Occipital lobe (tissue), 1 donor: ENCODE measurements at regions not wholly inside any gene's neighbourhood (a gene's known extent, or its start where the extent isn't known, plus 50 kb on each side); places are given as distances from the start of the nearest gene placed in this dataset.
"Not testable (repeated sequence)": the region's sequence is repeated elsewhere in the genome, so short reads cannot be mapped to it uniquely, and the experiment has no call there.

ENCODE experiments used
- DNase-seq: peaks from one replicate; lab custom pipeline; 2025; lab: John Stamatoyannopoulos, UW

- no peak for DNase-seq
These were observed 293.7 kb downstream of the SUCLA2 start for GRCh38 chr13:47707414-47707813.

- no peak for DNase-seq
These were observed 295.9 kb downstream of the SUCLA2 start for GRCh38 chr13:47705185-47705584.

GRCh38 chr13:47696674-47697073 is 304.4 kb downstream of the SUCLA2 start:
- DNase-seq = no peak

- DNase-seq = no peak
These were observed 313.5 kb downstream of the SUCLA2 start for GRCh38 chr13:47687577-47687976.

- DNase-seq = not testable (repeated sequence)
These were observed 315.9 kb downstream of the SUCLA2 start for GRCh38 chr13:47685156-47685555.

GRCh38 chr13:47680748-47681147 is 320.3 kb downstream of the SUCLA2 start:
- no peak for DNase-seq

GRCh38 chr13:47679401-47679800 is 321.7 kb downstream of the SUCLA2 start:
- DNase-seq = no peak

- no peak for DNase-seq
These were observed 322.7 kb downstream of the SUCLA2 start for GRCh38 chr13:47678201-47678968.

GRCh38 chr13:47675871-47676270 is 325.2 kb downstream of the SUCLA2 start:
- DNase-seq = no peak

GRCh38 chr13:47673009-47673850 is 327.8 kb downstream of the SUCLA2 start:
- DNase-seq = no peak

- no peak for DNase-seq
These were observed 328.6 kb downstream of the SUCLA2 start for GRCh38 chr13:47672245-47673008.

- no peak for DNase-seq
These were observed 329.3 kb downstream of the SUCLA2 start for GRCh38 chr13:47671776-47672175.

- DNase-seq = no peak
These were observed 336.0 kb downstream of the SUCLA2 start for GRCh38 chr13:47665043-47665442.

- DNase-seq = no peak
These were observed 340.0 kb downstream of the SUCLA2 start for GRCh38 chr13:47661076-47661475.

- DNase-seq = no peak
These were observed 344.4 kb downstream of the SUCLA2 start for GRCh38 chr13:47656651-47657050.

GRCh38 chr13:47650209-47650608 is 350.9 kb downstream of the SUCLA2 start:
- DNase-seq = no peak

GRCh38 chr13:47647001-47647400 is 354.1 kb downstream of the SUCLA2 start:
- no peak for DNase-seq

GRCh38 chr13:47646298-47646697 is 354.8 kb downstream of the SUCLA2 start:
- no peak for DNase-seq

GRCh38 chr13:47639738-47640447 is 361.2 kb downstream of the SUCLA2 start:
- DNase-seq = no peak

- no peak for DNase-seq
These were observed 362.4 kb downstream of the SUCLA2 start for GRCh38 chr13:47638627-47639026.

GRCh38 chr13:47632311-47632710 is 368.8 kb downstream of the SUCLA2 start:
- no peak for DNase-seq
